IMR-90 (cell line): ENCODE measurements at regions not wholly inside any gene's neighbourhood (a gene's known extent, or its start where the extent isn't known, plus 50 kb on each side); places are given as distances from the start of the nearest gene placed in this dataset.

Experiments used
- ATAC-seq: fragments of 200-7000 bp; cut with Tn5 transposase; 2 replicates; pipeline ENCODE4 v1.9.1; 2020; ENCODE audit warnings: low read depth, mild to moderate bottlenecking, moderate library complexity
- BruUV-seq: library from RNA; stranded (reverse); fragments of 400-500 nt; replicated peaks from 2 replicates; lab custom pipeline; 2021; lab: Mats Ljungman, UMichigan
- CTCF ChIA-PET: fragments of 300-600 bp; formaldehyde crosslinking; extraction: SDS; loops from one replicate; lab custom pipeline; 2021; ENCODE audit warnings: antibody characterized with exemption; lab: Yijun Ruan, JAX
- POLR2A ChIA-PET: fragments of 300-600 bp; sonication (Branson Sonifier 250); formaldehyde crosslinking; loops from one replicate; lab custom pipeline; 2022; ENCODE audit warnings: antibody characterized with exemption; ENCODE audit not compliant: unreplicated experiment; lab: Charles Lee
- DNase-seq: peaks from one replicate; pipeline ENCODE4 v3.0.0; 2013
- H2AFZ ChIP-seq: replicated peaks from 2 replicates; pipeline ENCODE3; 2013; ENCODE audit warnings: low read length, mild to moderate bottlenecking; ENCODE audit not compliant: poor library complexity
- H2AK5ac ChIP-seq: 2 replicates; pipeline ENCODE4 v1.6.1; 2013; ENCODE audit warnings: low read depth, low read length, inconsistent platforms
- H2AK9ac ChIP-seq: replicated peaks from 2 replicates; pipeline ENCODE3; 2013; ENCODE audit warnings: mild to moderate bottlenecking, low read depth, low read length, moderate library complexity; ENCODE audit not compliant: poor library complexity
- H2BK120ac ChIP-seq: 2 replicates; pipeline ENCODE4 v1.6.1; 2013; ENCODE audit warnings: low read depth, low read length, inconsistent platforms
- H2BK15ac ChIP-seq: 3 replicates; pipeline ENCODE4 v1.6.1; 2013; ENCODE audit warnings: low read depth, low read length, inconsistent platforms
- H2BK20ac ChIP-seq: 2 replicates; pipeline ENCODE4 v1.6.1; 2013; ENCODE audit warnings: low read depth, mild to moderate bottlenecking, inconsistent platforms, low read length, moderate library complexity
- H2BK5ac ChIP-seq: 2 replicates; pipeline ENCODE4 v1.6.1; 2013; ENCODE audit warnings: mild to moderate bottlenecking, low read depth, low read length, inconsistent platforms; ENCODE audit not compliant: poor library complexity, severe bottlenecking
- H3K14ac ChIP-seq: replicated peaks from 2 replicates; pipeline ENCODE4 v1.6.1; 2013; ENCODE audit warnings: low read depth, low read length, inconsistent platforms
- H3K18ac ChIP-seq: 2 replicates; pipeline ENCODE4 v1.6.1; 2013; ENCODE audit warnings: low read depth, low read length, control low read depth
- H3K23ac ChIP-seq: 2 replicates; pipeline ENCODE4 v1.6.1; 2013; ENCODE audit warnings: low read depth, low read length, inconsistent platforms
- H3K27ac ChIP-seq: 2 replicates; pipeline ENCODE4 v1.5.1; 2013; ENCODE audit warnings: mild to moderate bottlenecking, control low read depth, low read length; ENCODE audit not compliant: insufficient read depth
- H3K27me3 ChIP-seq: 2 replicates; pipeline ENCODE4 v1.6.1; 2013; ENCODE audit warnings: low read length; ENCODE audit not compliant: control insufficient read depth, insufficient read depth
- H3K36me3 ChIP-seq: 2 replicates; pipeline ENCODE4 v1.6.1; 2013; ENCODE audit warnings: low read length, mixed read lengths; ENCODE audit not compliant: control insufficient read depth, insufficient read depth
- H3K4ac ChIP-seq: 2 replicates; pipeline ENCODE4 v1.6.1; 2013; ENCODE audit warnings: low read depth, low read length, inconsistent platforms
- H3K4me1 ChIP-seq: 2 replicates; pipeline ENCODE4 v1.6.1; 2013; ENCODE audit warnings: low read length, mixed read lengths; ENCODE audit not compliant: control insufficient read depth, insufficient read depth
- H3K4me2 ChIP-seq: 2 replicates; pipeline ENCODE4 v1.6.1; 2013; ENCODE audit warnings: low read depth, mild to moderate bottlenecking, control low read depth, low read length, moderate library complexity
- H3K4me3 ChIP-seq: 2 replicates; pipeline ENCODE4 v1.5.1; 2013; ENCODE audit warnings: low read depth, mild to moderate bottlenecking, control low read depth, low read length, moderate library complexity; ENCODE audit not compliant: insufficient read depth
- H3K56ac ChIP-seq: 2 replicates; pipeline ENCODE4 v1.6.1; 2013; ENCODE audit warnings: low read length, inconsistent platforms; ENCODE audit not compliant: insufficient read depth; ENCODE audit errors: extremely low read depth
- H3K79me1 ChIP-seq, 2 experiments: 2 replicates each; pipeline ENCODE4 v1.6.1; 2013; ENCODE audit warnings: low read length in 2 of 2, inconsistent platforms in 1 of 2, low read depth in 1 of 2
- H3K9ac ChIP-seq: 2 replicates; pipeline ENCODE4 v1.6.1; 2013; ENCODE audit warnings: low read depth, low read length, control low read depth
- H3K9me1 ChIP-seq: 2 replicates; pipeline ENCODE4 v1.6.1; 2013; ENCODE audit warnings: low read length, inconsistent platforms; ENCODE audit not compliant: insufficient read depth
- H3K9me3 ChIP-seq: 2 replicates; pipeline ENCODE4 v1.6.1; 2013; ENCODE audit warnings: low read length; ENCODE audit not compliant: control insufficient read depth, insufficient read depth
- H4K20me1 ChIP-seq: 2 replicates; pipeline ENCODE4 v1.6.1; 2013; ENCODE audit warnings: low read length, inconsistent platforms; ENCODE audit not compliant: insufficient read depth
- H4K5ac ChIP-seq: 2 replicates; pipeline ENCODE4 v1.6.1; 2013; ENCODE audit warnings: mild to moderate bottlenecking, low read depth, low read length, control low read depth
- H4K8ac ChIP-seq, 2 experiments: 2 replicates each; pipeline ENCODE4 v1.6.1; 2013; ENCODE audit warnings: low read depth in 2 of 2, low read length in 2 of 2, control low read depth in 1 of 2, inconsistent platforms in 1 of 2
- H4K91ac ChIP-seq: 2 replicates; pipeline ENCODE4 v1.6.1; 2013; ENCODE audit warnings: low read depth, low read length, inconsistent platforms; ENCODE audit not compliant: insufficient read depth
- FOS ChIP-seq: fragments of 150-350 bp; IDR thresholded peaks from 2 replicates; pipeline ENCODE4 v1.6.1; 2016; ENCODE audit warnings: low read depth, low read length
- MAFK ChIP-seq: IDR thresholded peaks from 2 replicates; pipeline ENCODE4 v1.6.1; 2012; ENCODE audit warnings: low read depth, low read length, improper control_type of control experiment
- NFE2L2 ChIP-seq: fragments of 150-350 bp; IDR thresholded peaks from 2 replicates; pipeline ENCODE4 v1.6.1; 2016; ENCODE audit warnings: low read depth, mild to moderate bottlenecking, low read length
- RCOR1 ChIP-seq: IDR thresholded peaks from 2 replicates; pipeline ENCODE4 v1.6.1; 2012; ENCODE audit warnings: mild to moderate bottlenecking, low read length, improper control_type of control experiment; ENCODE audit not compliant: insufficient replicate concordance
- RFX5 ChIP-seq: IDR thresholded peaks from 2 replicates; pipeline ENCODE4 v1.8.0; 2012; ENCODE audit warnings: low read depth, mild to moderate bottlenecking, low read length, moderate library complexity
- WGBS, 2 experiments: methylation state at CpG; one replicate each; pipeline versions ENCODE4 v1.1.5 to v1.1.7; 2013; ENCODE audit warnings: missing lambda C conversion rate in 2 of 2; ENCODE audit not compliant: insufficient read length in 1 of 2; ENCODE audit errors: extremely low coverage in 2 of 2; 5-methylcytosine and 5-hydroxymethylcytosine counted together
- dilution Hi-C: fragments of 300-500 bp; cut with HindIII; formaldehyde crosslinking; loops from one replicate; pipeline ENCODE4 v1.14.3; 2018; ENCODE audit warnings: low sequenced_read_pairs; ENCODE audit not compliant: unreplicated experiment
- in situ Hi-C: fragments of 300-500 bp; cut with MboI; formaldehyde crosslinking; loops from 3 replicates; pipeline ENCODE4 v1.14.3; 2019; ENCODE audit warnings: low sequenced_read_pairs, inconsistent platforms, mixed read lengths
- intact Hi-C: fragments of 100-400 bp; cut with micrococcal nuclease; formaldehyde crosslinking; loops from 2 replicates; pipeline ENCODE4 v1.10.0; 2022

- H2BK5ac ChIP-seq: no peak overlapping the region
- H2BK20ac ChIP-seq: no peak overlapping the region
- no peak overlapping the region for H3K9ac ChIP-seq
- no peak overlapping the region for H2AK5ac ChIP-seq
- in situ Hi-C loops: no loop called here
- H3K4me2 ChIP-seq: no peak overlapping the region
- H3K9me1 ChIP-seq: no peaks in the 10 kb centered on the region
- H4K8ac ChIP-seq: no peak overlapping the region
- H3K27me3 ChIP-seq: peaks cover 5% of the 10 kb centered on the region
- H2AFZ ChIP-seq: no peak overlapping the region
- no peak overlapping the region for H3K23ac ChIP-seq
- BruUV-seq: no TSS peak
- H2BK15ac ChIP-seq: no peak overlapping the region
- no peak for DNase-seq
- no peak overlapping the region for H3K27ac ChIP-seq
- TF ChIP-seq RCOR1 (no peak), NFE2L2 (no peak), RFX5 (no peak), MAFK (no peak), FOS (no peak)
- H4K5ac ChIP-seq: no peak overlapping the region
- H3K56ac ChIP-seq: no peak overlapping the region
- POLR2A ChIA-PET: interaction anchor here (0.5 kb wide), 1 partner anchor 621 kb away, joined by 3 read pairs; no protein-coding TSS in a partner anchor
- H2BK120ac ChIP-seq: no peak overlapping the region
- no peaks in the 10 kb centered on the region for H3K9me3 ChIP-seq
- intact Hi-C loops: no loop called here
- H3K14ac ChIP-seq: no peak overlapping the region
- no peaks in the 10 kb centered on the region for H3K79me1 ChIP-seq
- no peak overlapping the region for H3K18ac ChIP-seq
- H4K20me1 ChIP-seq: no peaks in the 10 kb centered on the region
- H3K4me3 ChIP-seq: no peak overlapping the region
- H4K91ac ChIP-seq: no peak overlapping the region
- CTCF ChIA-PET: interaction anchor here (0.5 kb wide), 1 partner anchor 319 kb away, joined by 3 read pairs; no protein-coding TSS in a partner anchor
- dilution Hi-C loops: no loop called here
- WGBS, 2 experiments: 20% methylated on average over 1 of the region's 3 CpGs; no CpG with 5 or more reads in 1 of the 2 experiments
- peaks cover 2% of the 10 kb centered on the region; the same call in 1 of the 2 replicates for H3K4me1 ChIP-seq
- H2AK9ac ChIP-seq: no peak overlapping the region
- H3K4ac ChIP-seq: no peak overlapping the region
- H3K36me3 ChIP-seq: no peaks in the 10 kb centered on the region
- ATAC-seq: no peak
These were observed 130.4 kb upstream of the LRFN2 start for GRCh38 chr6:40717411-40718057.
